ENCODE measurements at regions not wholly inside any gene's neighbourhood (a gene's known extent, or its start where the extent isn't known, plus 50 kb on each side); places are given as distances from the start of the nearest gene placed in this dataset.

- H3K4me1 ChIP-seq (ENCODE audit: low read length): no peaks in the 10 kb centered on the region
- TF ChIP-seq CTCF (IDR thresholded peaks at IDR 0.05; ENCODE audit: low read depth, low read length) (no peak), EZH2phosphoT487 (IDR thresholded peaks at IDR 0.05; ENCODE audit: low read depth) (no peak)
- no peaks in the 10 kb centered on the region for H4K20me1 ChIP-seq (ENCODE audit: insufficient read depth, low read length)
- no peaks in the 10 kb centered on the region for H3K27me3 ChIP-seq (ENCODE audit: low read depth, low read length)
- H3K27ac ChIP-seq (ENCODE audit: low read length): no peak overlapping the region
- no peaks in the 10 kb centered on the region for H3K79me2 ChIP-seq (ENCODE audit: low read length)
- no peak overlapping the region for H3K4me3 ChIP-seq (ENCODE audit: low read length)
- H3K9me3 ChIP-seq (ENCODE audit: insufficient read depth, low read length): no peaks in the 10 kb centered on the region
- no peaks in the 10 kb centered on the region for H3K36me3 ChIP-seq (replicated peaks; ENCODE audit: low read depth, low read length)
- H3K9ac ChIP-seq (ENCODE audit: low read length): no peak overlapping the region
- H3K4me2 ChIP-seq (ENCODE audit: low read length): no peak overlapping the region
- H2AFZ ChIP-seq (ENCODE audit: low read depth, low read length): no peak overlapping the region
Observed at GRCh38 chr17:69722518-69722917, 308.0 kb downstream of the MAP2K6 start.

GRCh38 chr17:69723316-69723715 lies 308.8 kb downstream of the MAP2K6 start:
- H3K9me3 ChIP-seq (ENCODE audit: insufficient read depth, low read length): no peaks in the 10 kb centered on the region
- H4K20me1 ChIP-seq (ENCODE audit: insufficient read depth, low read length): no peaks in the 10 kb centered on the region
- no peak overlapping the region for H3K27ac ChIP-seq (ENCODE audit: low read length)
- H3K9ac ChIP-seq (ENCODE audit: low read length): no peak overlapping the region
- H3K4me2 ChIP-seq (ENCODE audit: low read length): no peak overlapping the region
- no peaks in the 10 kb centered on the region for H3K27me3 ChIP-seq (ENCODE audit: low read depth, low read length)
- H3K36me3 ChIP-seq (replicated peaks; ENCODE audit: low read depth, low read length): no peaks in the 10 kb centered on the region
- TF ChIP-seq CTCF (IDR thresholded peaks at IDR 0.05; ENCODE audit: low read depth, low read length) (no peak), EZH2phosphoT487 (IDR thresholded peaks at IDR 0.05; ENCODE audit: low read depth) (no peak)
- H3K79me2 ChIP-seq (ENCODE audit: low read length): no peaks in the 10 kb centered on the region
- H3K4me3 ChIP-seq (ENCODE audit: low read length): no peak overlapping the region
- no peaks in the 10 kb centered on the region for H3K4me1 ChIP-seq (ENCODE audit: low read length)
- H2AFZ ChIP-seq (ENCODE audit: low read depth, low read length): no peak overlapping the region

GRCh38 chr17:69723741-69724140 lies 309.2 kb downstream of the MAP2K6 start:
- Histone ChIP-seq H3K4me3 (ENCODE audit: low read length) (no peak overlapping the region), H3K9ac (ENCODE audit: low read length) (no peak overlapping the region), H3K27ac (ENCODE audit: low read length) (no peak overlapping the region), H4K20me1 (ENCODE audit: insufficient read depth, low read length) (no peaks in the 10 kb centered on the region), H3K9me3 (ENCODE audit: insufficient read depth, low read length) (no peaks in the 10 kb centered on the region), H3K36me3 (replicated peaks; ENCODE audit: low read depth, low read length) (no peaks in the 10 kb centered on the region), H3K79me2 (ENCODE audit: low read length) (no peaks in the 10 kb centered on the region), H3K4me1 (ENCODE audit: low read length) (no peaks in the 10 kb centered on the region), H3K4me2 (ENCODE audit: low read length) (no peak overlapping the region), H2AFZ (ENCODE audit: low read depth, low read length) (no peak overlapping the region), H3K27me3 (ENCODE audit: low read depth, low read length) (no peaks in the 10 kb centered on the region)
- TF ChIP-seq EZH2phosphoT487 (IDR thresholded peaks at IDR 0.05; ENCODE audit: low read depth) (no peak), CTCF (IDR thresholded peaks at IDR 0.05; ENCODE audit: low read depth, low read length) (peak; percentile 40)

- Histone ChIP-seq H3K36me3 (replicated peaks; ENCODE audit: low read depth, low read length) (no peaks in the 10 kb centered on the region), H2AFZ (ENCODE audit: low read depth, low read length) (no peak overlapping the region), H3K27ac (ENCODE audit: low read length) (no peak overlapping the region), H3K27me3 (ENCODE audit: low read depth, low read length) (no peaks in the 10 kb centered on the region), H3K79me2 (ENCODE audit: low read length) (no peaks in the 10 kb centered on the region), H3K4me3 (ENCODE audit: low read length) (no peak overlapping the region), H3K4me2 (ENCODE audit: low read length) (no peak overlapping the region), H4K20me1 (ENCODE audit: insufficient read depth, low read length) (no peaks in the 10 kb centered on the region), H3K9ac (ENCODE audit: low read length) (no peak overlapping the region), H3K4me1 (ENCODE audit: low read length) (no peaks in the 10 kb centered on the region), H3K9me3 (ENCODE audit: insufficient read depth, low read length) (no peaks in the 10 kb centered on the region)
- TF ChIP-seq EZH2phosphoT487 (IDR thresholded peaks at IDR 0.05; ENCODE audit: low read depth) (no peak), CTCF (IDR thresholded peaks at IDR 0.05; ENCODE audit: low read depth, low read length) (no peak)
Observed at GRCh38 chr17:69724238-69724637, 309.7 kb downstream of the MAP2K6 start.
